Gastroesophageal sphincter (tissue), 4 donors: ENCODE measurements at regions not wholly inside any gene's neighbourhood (a gene's known extent, or its start where the extent isn't known, plus 50 kb on each side); places are given as distances from the start of the nearest gene placed in this dataset.

Experiments used
- ATAC-seq: fragments of 150-250 bp; one replicate; pipeline ENCODE4 v1.9.1; 2016; ENCODE audit warnings: mild to moderate bottlenecking, moderate library complexity
- H3K27ac ChIP-seq, 4 donors: fragments of 200-600 bp; sonication (generic) in 3 of 4; 1 replicate in 3 of 4; 2 replicates in 1 of 4; pipeline ENCODE4 v1.5.1; 2016 to 2019
- H3K27me3 ChIP-seq: fragments of 200-600 bp; sonication (generic); one replicate; pipeline ENCODE4 v1.5.1; 2019
- H3K36me3 ChIP-seq, 2 donors: fragments of 200-600 bp; sonication (generic); one replicate each; pipeline ENCODE4 v1.5.1; 2019; ENCODE audit warnings: control low read depth in 1 of 2
- H3K4me1 ChIP-seq, 3 donors: fragments of 200-600 bp; sonication (generic); 1 replicate in 2 of 3; 2 replicates in 1 of 3; pipeline ENCODE4 v1.5.1; 2016 to 2019; ENCODE audit warnings: control low read depth in 2 of 3
- H3K4me3 ChIP-seq, 2 donors: fragments of 200-600 bp; sonication (generic); one replicate each; pipeline ENCODE4 v1.5.1; 2019; ENCODE audit warnings: mild to moderate bottlenecking in 1 of 2, moderate library complexity in 1 of 2
- H3K9me3 ChIP-seq, 3 donors: fragments of 200-600 bp; sonication (generic); one replicate each; pipeline ENCODE4 v1.5.1; 2017 to 2019; ENCODE audit warnings: control low read depth in 2 of 3
- EP300 ChIP-seq: sonication (generic); formaldehyde crosslinking; IDR thresholded peaks from one replicate; pipeline ENCODE4 v1.6.1; 2017; ENCODE audit warnings: antibody characterized with exemption, mild to moderate bottlenecking
- POLR2A ChIP-seq, 2 donors: fragments of 450-650 bp; IDR thresholded peaks; one replicate each; pipeline ENCODE4 v1.6.1; 2017; ENCODE audit warnings: antibody characterized with exemption in 2 of 2, mild to moderate bottlenecking in 2 of 2, moderate library complexity in 1 of 2
- POLR2AphosphoS5 ChIP-seq: sonication (generic); formaldehyde crosslinking; IDR thresholded peaks from one replicate; pipeline ENCODE4 v1.6.1; 2017; ENCODE audit warnings: antibody characterized with exemption
- WGBS, 2 donors: methylation state at CpG; one replicate each; pipeline ENCODE4 v1.1.5; 2018; ENCODE audit warnings: low coverage in 1 of 2; 5-methylcytosine and 5-hydroxymethylcytosine counted together
- TF ChIP-seq, protein P1 (sequence below), 4 experiments: fragments of 200-600 bp in 2 of 4; fragments of 450-650 bp in 2 of 4; sonication (generic) in 1 of 4; IDR thresholded peaks; one replicate each; pipeline ENCODE4 v1.5.1; 2017 to 2019; ENCODE audit warnings: antibody characterized with exemption in 4 of 4, mild to moderate bottlenecking in 2 of 4, moderate library complexity in 2 of 4

DNA sequence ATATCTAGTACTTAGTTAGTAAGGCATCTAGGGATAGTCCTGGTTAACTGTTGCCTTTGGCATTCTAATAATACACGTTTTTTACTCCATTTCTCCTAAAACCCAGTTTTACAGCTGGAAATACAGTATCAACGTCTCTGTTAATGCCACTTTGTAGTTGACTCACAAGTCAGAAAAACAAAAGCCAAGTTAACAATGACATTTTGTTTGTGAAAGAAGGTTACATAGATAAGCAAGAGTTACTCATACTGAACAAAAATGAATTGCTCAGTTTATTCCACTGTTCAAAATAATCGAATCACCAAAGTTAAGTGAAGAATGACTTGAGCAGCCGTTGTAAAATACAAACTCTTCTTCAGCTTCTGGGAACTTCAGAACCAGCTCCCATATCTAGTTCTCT, 540.3 kb downstream of the ETS1 start:
- no peaks in the 10 kb centered on the region for H3K36me3 ChIP-seq
- no peak overlapping the region for H3K4me3 ChIP-seq
- peaks cover 9% of the 10 kb centered on the region for H3K27me3 ChIP-seq
- H3K9me3 ChIP-seq: no peaks in the 10 kb centered on the region
- TF ChIP-seq EP300: no peak
- no peak for TF ChIP-seq POLR2A (IDR thresholded peaks at IDR 0.05)
- TF ChIP-seq, protein P1, sequence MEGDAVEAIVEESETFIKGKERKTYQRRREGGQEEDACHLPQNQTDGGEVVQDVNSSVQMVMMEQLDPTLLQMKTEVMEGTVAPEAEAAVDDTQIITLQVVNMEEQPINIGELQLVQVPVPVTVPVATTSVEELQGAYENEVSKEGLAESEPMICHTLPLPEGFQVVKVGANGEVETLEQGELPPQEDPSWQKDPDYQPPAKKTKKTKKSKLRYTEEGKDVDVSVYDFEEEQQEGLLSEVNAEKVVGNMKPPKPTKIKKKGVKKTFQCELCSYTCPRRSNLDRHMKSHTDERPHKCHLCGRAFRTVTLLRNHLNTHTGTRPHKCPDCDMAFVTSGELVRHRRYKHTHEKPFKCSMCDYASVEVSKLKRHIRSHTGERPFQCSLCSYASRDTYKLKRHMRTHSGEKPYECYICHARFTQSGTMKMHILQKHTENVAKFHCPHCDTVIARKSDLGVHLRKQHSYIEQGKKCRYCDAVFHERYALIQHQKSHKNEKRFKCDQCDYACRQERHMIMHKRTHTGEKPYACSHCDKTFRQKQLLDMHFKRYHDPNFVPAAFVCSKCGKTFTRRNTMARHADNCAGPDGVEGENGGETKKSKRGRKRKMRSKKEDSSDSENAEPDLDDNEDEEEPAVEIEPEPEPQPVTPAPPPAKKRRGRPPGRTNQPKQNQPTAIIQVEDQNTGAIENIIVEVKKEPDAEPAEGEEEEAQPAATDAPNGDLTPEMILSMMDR (IDR thresholded peaks at IDR 0.05): no peak
- no peak for TF ChIP-seq POLR2AphosphoS5
- no peak overlapping the region for H3K27ac ChIP-seq
- H3K4me1 ChIP-seq: no peaks in the 10 kb centered on the region
- ATAC-seq: no peak
- 65% methylated on average over 4 of the region's 4 CpGs for WGBS, 2 donors

DNA sequence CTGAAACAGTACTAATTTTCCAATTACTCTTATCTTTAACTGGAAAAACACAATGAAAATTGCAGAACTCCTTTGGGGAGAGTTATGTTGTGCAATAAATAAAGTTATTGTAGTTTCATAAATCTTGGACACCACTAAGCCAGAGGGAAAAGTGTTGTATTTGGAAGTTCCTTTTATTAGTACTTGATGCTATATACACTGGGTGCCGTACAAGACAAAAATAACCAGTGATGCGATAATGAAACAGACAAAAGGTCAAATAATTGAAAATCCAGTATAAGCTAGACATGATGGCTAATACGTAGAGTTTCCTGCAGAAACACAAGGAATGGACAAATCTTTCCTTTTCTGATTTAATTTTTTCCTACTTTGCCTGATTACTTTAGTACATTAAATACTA, 541.1 kb downstream of the ETS1 start:
- Histone ChIP-seq H3K27ac (no peak overlapping the region), H3K4me3 (no peak overlapping the region), H3K36me3 (no peaks in the 10 kb centered on the region), H3K27me3 (peaks cover 13% of the 10 kb centered on the region), H3K4me1 (no peaks in the 10 kb centered on the region), H3K9me3 (no peaks in the 10 kb centered on the region)
- TF ChIP-seq, protein P1 (IDR thresholded peaks at IDR 0.05): no peak
- TF ChIP-seq POLR2A (IDR thresholded peaks at IDR 0.05) (no peak), POLR2AphosphoS5 (no peak), EP300 (no peak)
- no peak for ATAC-seq
- 50 to 57% methylated on average over 3 of the region's 3 CpGs for WGBS, 2 donors

- H3K36me3 ChIP-seq: no peaks in the 10 kb centered on the region
- peaks cover 13% of the 10 kb centered on the region for H3K27me3 ChIP-seq
- no peak for TF ChIP-seq POLR2A (IDR thresholded peaks at IDR 0.05)
- no peak overlapping the region for H3K27ac ChIP-seq
- H3K4me1 ChIP-seq: no peaks in the 10 kb centered on the region
- no peaks in the 10 kb centered on the region for H3K9me3 ChIP-seq
- 19 to 38% methylated on average over 3 to 4 of the region's 4 CpGs for WGBS, 2 donors
- no peak for ATAC-seq
- H3K4me3 ChIP-seq: no peak overlapping the region
Observed at GRCh38 chr11:128045094-128045725, 542.1 kb downstream of the ETS1 start.

DNA sequence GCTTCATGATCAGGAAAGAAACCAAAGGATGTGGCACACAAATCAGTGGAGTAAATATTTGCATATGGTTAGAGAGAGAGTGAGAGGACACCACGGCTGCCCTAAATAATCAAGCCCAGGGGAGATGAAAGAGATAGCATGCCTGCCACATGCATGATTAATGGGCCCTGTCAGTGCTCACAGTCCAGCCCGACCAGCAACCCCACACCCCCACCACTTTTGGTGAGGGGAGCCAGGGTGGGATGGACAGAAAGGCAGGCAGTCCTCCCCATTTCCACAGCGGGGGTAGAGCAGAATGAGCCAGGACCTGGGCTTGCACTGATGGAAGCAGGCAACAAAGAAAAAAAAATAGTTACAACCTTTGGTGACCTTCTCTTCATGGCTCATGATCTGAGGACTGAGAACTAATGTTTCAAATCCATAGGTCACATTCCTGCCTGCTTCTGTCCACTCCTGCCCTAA, 545.0 kb downstream of the ETS1 start:
- TF ChIP-seq EP300 (no peak), POLR2AphosphoS5 (no peak), POLR2A (IDR thresholded peaks at IDR 0.05) (no peak)
- TF ChIP-seq, protein P1 (IDR thresholded peaks at IDR 0.05): no peak
- Histone ChIP-seq H3K4me1 (no peaks in the 10 kb centered on the region), H3K27ac (no peak overlapping the region), H3K27me3 (peaks cover 10% of the 10 kb centered on the region), H3K4me3 (no peak overlapping the region), H3K36me3 (no peaks in the 10 kb centered on the region), H3K9me3 (no peaks in the 10 kb centered on the region)
- whole genome bisulfite sequencing, 2 donors: 0 to 30% methylated on average over 1 to 3 of the region's 3 CpGs
- no peak for ATAC-seq

- 28 to 39% methylated on average over 3 of the region's 3 CpGs for WGBS, 2 donors
- H3K27me3 ChIP-seq: peaks cover 10% of the 10 kb centered on the region
- no peaks in the 10 kb centered on the region for H3K36me3 ChIP-seq
- no peak for TF ChIP-seq EP300
- TF ChIP-seq POLR2A (IDR thresholded peaks at IDR 0.05): no peak
- no peak for TF ChIP-seq POLR2AphosphoS5
- TF ChIP-seq, protein P1 (IDR thresholded peaks at IDR 0.05): no peak
- H3K4me3 ChIP-seq: no peak overlapping the region
- no peak overlapping the region for H3K27ac ChIP-seq
- H3K9me3 ChIP-seq: no peaks in the 10 kb centered on the region
- no peaks in the 10 kb centered on the region for H3K4me1 ChIP-seq
- no peak for ATAC-seq
Observed at GRCh38 chr11:128040603-128041002, 546.8 kb downstream of the ETS1 start.
